ENCODE measurements at regions not wholly inside any gene's neighbourhood (a gene's known extent, or its start where the extent isn't known, plus 50 kb on each side); places are given as distances from the start of the nearest gene placed in this dataset.
A peak's percentile ranks its signal among the peaks of the same experiment; 100 is the strongest.

DNA sequence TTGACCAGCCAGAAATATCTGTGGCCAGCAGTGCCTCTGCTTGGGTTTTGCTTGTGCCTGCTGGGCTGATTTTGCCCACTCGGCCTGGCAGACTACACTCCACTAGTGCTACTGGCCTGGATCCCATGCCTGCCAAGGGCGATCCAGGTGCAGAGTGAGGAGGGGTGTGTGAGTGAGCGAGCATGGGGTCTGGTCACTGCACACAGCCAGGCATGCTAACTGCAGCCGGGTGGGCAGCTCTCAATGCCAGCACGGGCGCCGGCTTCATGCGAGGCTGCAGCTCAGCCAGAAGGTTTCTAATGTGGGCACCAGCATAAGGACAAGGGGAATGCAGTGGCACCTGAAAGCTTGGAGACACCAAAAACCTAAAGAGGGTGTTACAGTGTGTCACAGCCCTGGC, 1161.4 kb downstream of the FSTL5 start:
- Histone ChIP-seq H3K9me2 (replicated peaks; ENCODE audit: insufficient read depth, low read length) (no peaks in the 10 kb centered on the region), H3K27me3 (ENCODE audit: low read length) (no peaks in the 10 kb centered on the region)
- no peak for DNase-seq

DNA sequence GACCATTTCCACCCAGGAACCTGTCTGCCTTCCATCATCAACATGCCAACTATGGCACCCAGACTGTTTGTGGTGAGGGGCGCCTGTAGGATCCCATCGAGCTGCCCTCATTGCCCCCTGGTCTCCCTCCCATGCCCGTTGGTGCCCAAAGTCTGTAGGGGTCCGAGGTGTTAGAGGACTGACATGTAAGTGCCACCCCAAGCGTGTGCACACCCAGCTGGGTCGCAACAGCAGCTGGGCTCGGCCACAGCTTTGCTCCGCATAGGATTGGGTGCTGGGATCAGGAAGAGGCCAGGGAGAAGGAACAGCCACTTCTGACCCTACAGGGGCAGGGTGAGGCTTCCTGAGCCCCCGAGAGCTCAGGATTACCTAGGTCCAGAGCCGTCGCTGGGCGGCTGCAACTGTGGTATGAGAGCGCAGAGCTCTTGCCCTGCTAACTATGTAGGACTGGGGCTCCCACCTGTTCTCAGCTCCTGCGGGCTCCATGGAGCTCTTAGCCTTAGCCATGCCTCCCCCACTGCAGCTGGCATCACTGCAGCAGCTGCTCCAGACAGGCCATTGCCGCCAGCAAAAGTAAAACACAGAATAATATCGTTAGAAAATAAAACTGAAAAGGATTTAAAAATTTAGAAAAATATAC, 1160.3 kb downstream of the FSTL5 start:
- no peak for DNase-seq
- Histone ChIP-seq H3K9me3 (ENCODE audit: low read length) (peaks cover 43% of the 10 kb centered on the region), H3K4me2 (ENCODE audit: low read depth, low read length, poor library complexity, severe bottlenecking) (no peak overlapping the region), H3K9me2 (replicated peaks; ENCODE audit: insufficient read depth, low read length) (no peaks in the 10 kb centered on the region), H3K79me2 (ENCODE audit: low read length) (no peaks in the 10 kb centered on the region), H3K36me3 (ENCODE audit: insufficient read depth, low read length) (no peaks in the 10 kb centered on the region), H3K27ac (ENCODE audit: low read length) (no peak overlapping the region), H3K27me3 (ENCODE audit: low read length) (no peaks in the 10 kb centered on the region), H3K9ac (ENCODE audit: low read length) (no peak overlapping the region), H3K4me1 (ENCODE audit: low read length) (no peaks in the 10 kb centered on the region), H3K4me3 (ENCODE audit: low read length) (no peak overlapping the region), H4K20me1 (ENCODE audit: insufficient read depth, low read depth, low read length) (no peaks in the 10 kb centered on the region), H2AFZ (ENCODE audit: low read length) (no peak overlapping the region)

More for the DNA sequence above, 1161.4 kb downstream of the FSTL5 start:
- H3K4me2 ChIP-seq (ENCODE audit: low read depth, low read length, poor library complexity, severe bottlenecking) = no peak overlapping the region
- H3K9me3 ChIP-seq (ENCODE audit: low read length) = peaks cover 37% of the 10 kb centered on the region
- H3K79me2 ChIP-seq (ENCODE audit: low read length) = no peaks in the 10 kb centered on the region
- H3K27ac ChIP-seq (ENCODE audit: low read length) = no peak overlapping the region
- H4K20me1 ChIP-seq (ENCODE audit: insufficient read depth, low read depth, low read length) = no peaks in the 10 kb centered on the region
- 0 out of 2 replicates have a peak overlapping the region, but pooled peaks have one; percentile 58 for H2AFZ ChIP-seq (ENCODE audit: low read length)
- H3K36me3 ChIP-seq (ENCODE audit: insufficient read depth, low read length) = no peaks in the 10 kb centered on the region
- no peaks in the 10 kb centered on the region for H3K4me1 ChIP-seq (ENCODE audit: low read length)
- H3K9ac ChIP-seq (ENCODE audit: low read length) = no peak overlapping the region
- H3K4me3 ChIP-seq (ENCODE audit: low read length) = no peak overlapping the region

DNA sequence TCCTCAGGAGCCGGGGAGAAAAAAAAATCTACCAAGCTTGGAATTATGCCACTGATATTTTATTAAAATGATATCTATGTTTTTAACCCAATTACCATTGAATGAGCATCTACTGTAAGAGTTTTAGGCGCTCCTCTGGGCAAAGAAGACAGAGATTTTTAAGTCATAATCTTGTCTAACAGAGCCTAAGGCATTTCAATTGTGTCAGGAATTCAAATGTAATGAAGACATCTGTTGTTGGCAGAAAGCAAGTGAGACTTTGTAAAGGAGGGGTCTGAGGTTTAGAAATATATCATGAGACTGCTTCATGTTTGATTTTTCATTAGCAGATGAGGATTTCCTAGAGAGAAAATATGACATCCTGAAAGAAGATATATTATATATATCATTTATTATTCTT, 1158.1 kb downstream of the FSTL5 start:
- DNase-seq = no peak
- Histone ChIP-seq H3K4me1 (ENCODE audit: low read length) (no peaks in the 10 kb centered on the region), H3K9me3 (ENCODE audit: low read length) (peaks cover 64% of the 10 kb centered on the region), H3K36me3 (ENCODE audit: insufficient read depth, low read length) (no peaks in the 10 kb centered on the region), H3K9me2 (replicated peaks; ENCODE audit: insufficient read depth, low read length) (no peaks in the 10 kb centered on the region), H3K79me2 (ENCODE audit: low read length) (no peaks in the 10 kb centered on the region), H2AFZ (ENCODE audit: low read length) (no peak overlapping the region), H3K9ac (ENCODE audit: low read length) (no peak overlapping the region), H3K4me3 (ENCODE audit: low read length) (no peak overlapping the region), H3K4me2 (ENCODE audit: low read depth, low read length, poor library complexity, severe bottlenecking) (no peak overlapping the region), H3K27ac (ENCODE audit: low read length) (no peak overlapping the region), H3K27me3 (ENCODE audit: low read length) (no peaks in the 10 kb centered on the region), H4K20me1 (ENCODE audit: insufficient read depth, low read depth, low read length) (no peaks in the 10 kb centered on the region)

DNA sequence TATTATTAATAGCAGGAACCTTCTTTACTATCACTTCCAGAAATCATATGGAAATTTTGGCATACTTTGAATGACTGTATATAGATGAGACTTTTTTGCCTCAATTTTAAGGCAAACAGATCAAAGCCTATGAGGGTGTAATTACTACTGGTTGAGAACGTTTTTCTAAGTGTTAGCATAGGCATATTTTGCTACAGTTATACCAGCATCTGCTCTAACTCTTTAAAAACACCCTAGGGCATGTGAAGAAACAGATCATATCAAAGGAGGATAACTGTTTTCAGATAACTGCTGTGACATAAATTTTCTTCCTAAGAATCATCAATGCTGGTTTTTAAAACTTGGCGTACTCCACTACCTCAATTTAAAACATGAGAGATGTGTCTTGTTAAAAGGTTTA, 1155.3 kb downstream of the FSTL5 start:
- H3K36me3 ChIP-seq (ENCODE audit: insufficient read depth, low read length) = no peaks in the 10 kb centered on the region
- H3K79me2 ChIP-seq (ENCODE audit: low read length) = no peaks in the 10 kb centered on the region
- H3K27ac ChIP-seq (ENCODE audit: low read length) = no peak overlapping the region
- no peak for DNase-seq
- H3K4me1 ChIP-seq (ENCODE audit: low read length) = no peaks in the 10 kb centered on the region
- no peaks in the 10 kb centered on the region for H4K20me1 ChIP-seq (ENCODE audit: insufficient read depth, low read depth, low read length)
- H3K4me3 ChIP-seq (ENCODE audit: low read length) = no peak overlapping the region
- no peak overlapping the region for H3K4me2 ChIP-seq (ENCODE audit: low read depth, low read length, poor library complexity, severe bottlenecking)
- no peaks in the 10 kb centered on the region for H3K9me2 ChIP-seq (replicated peaks; ENCODE audit: insufficient read depth, low read length)
- H3K27me3 ChIP-seq (ENCODE audit: low read length) = no peaks in the 10 kb centered on the region
- H2AFZ ChIP-seq (ENCODE audit: low read length) = no peak overlapping the region
- H3K9me3 ChIP-seq (ENCODE audit: low read length) = peaks cover 57% of the 10 kb centered on the region
- H3K9ac ChIP-seq (ENCODE audit: low read length) = no peak overlapping the region

DNA sequence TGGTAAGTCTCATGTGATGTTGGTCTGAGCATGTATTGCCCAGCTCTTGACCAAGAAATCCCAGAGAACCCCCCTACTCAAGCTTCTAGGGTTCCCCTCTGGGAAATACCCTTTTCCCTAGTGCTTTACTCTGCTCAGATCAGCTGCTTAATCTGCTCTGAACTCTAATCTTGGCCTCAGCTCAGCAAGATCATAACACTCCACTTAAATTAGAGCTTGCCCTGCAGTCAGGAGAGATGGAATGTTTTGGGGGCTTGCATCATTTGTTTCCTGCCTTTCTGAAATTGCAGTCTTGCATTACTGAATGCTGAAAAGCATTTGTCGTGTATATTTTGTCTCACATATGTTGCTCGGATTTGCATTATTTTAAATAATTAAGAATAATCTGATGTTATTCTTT, 1153.6 kb downstream of the FSTL5 start:
- no peak overlapping the region for H3K27ac ChIP-seq (ENCODE audit: low read length)
- H3K36me3 ChIP-seq (ENCODE audit: insufficient read depth, low read length) = no peaks in the 10 kb centered on the region
- H3K4me2 ChIP-seq (ENCODE audit: low read depth, low read length, poor library complexity, severe bottlenecking) = no peak overlapping the region
- H3K79me2 ChIP-seq (ENCODE audit: low read length) = no peaks in the 10 kb centered on the region
- H3K9me3 ChIP-seq (ENCODE audit: low read length) = peaks cover 60% of the 10 kb centered on the region
- no peak for DNase-seq
- no peaks in the 10 kb centered on the region for H4K20me1 ChIP-seq (ENCODE audit: insufficient read depth, low read depth, low read length)
- no peaks in the 10 kb centered on the region for H3K4me1 ChIP-seq (ENCODE audit: low read length)
- no peaks in the 10 kb centered on the region for H3K27me3 ChIP-seq (ENCODE audit: low read length)
- no peak overlapping the region for H3K4me3 ChIP-seq (ENCODE audit: low read length)
- no peaks in the 10 kb centered on the region for H3K9me2 ChIP-seq (replicated peaks; ENCODE audit: insufficient read depth, low read length)
- H2AFZ ChIP-seq (ENCODE audit: low read length) = no peak overlapping the region
- H3K9ac ChIP-seq (ENCODE audit: low read length) = no peak overlapping the region

Data from Karpas-422 (cell line).